HG03159 (cell line): ENCODE measurements at regions not wholly inside any gene's neighbourhood (a gene's known extent, or its start where the extent isn't known, plus 50 kb on each side); places are given as distances from the start of the nearest gene placed in this dataset.

Experiments
- ATAC-seq: cut with Tn5 transposase; IDR thresholded peaks from one replicate; pipeline ENCODE4 v1.9.1; 2021; ENCODE audit warnings: mild to moderate bottlenecking, moderate library complexity; ENCODE audit not compliant: unreplicated experiment

DNA sequence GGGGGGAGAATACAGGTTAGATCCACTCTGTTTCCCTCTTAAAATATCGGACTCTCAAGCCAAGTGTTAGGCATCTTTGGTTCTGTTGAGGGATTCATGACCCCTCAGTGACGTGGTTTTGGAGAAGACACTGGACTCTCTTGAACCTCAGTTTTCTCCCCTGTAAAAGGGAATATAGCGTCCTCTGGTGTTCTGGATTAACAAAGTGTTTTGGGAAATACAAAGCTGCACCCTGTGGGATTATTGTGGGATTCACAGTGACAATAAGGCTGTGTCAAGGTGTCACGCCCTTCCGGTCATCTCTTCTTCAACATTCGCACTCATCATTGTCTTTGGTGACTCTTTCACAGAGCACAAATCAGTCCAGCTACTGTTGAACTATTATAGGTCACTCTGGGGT is 139.0 kb downstream of the IRX1 start:
- no peak for ATAC-seq

DNA sequence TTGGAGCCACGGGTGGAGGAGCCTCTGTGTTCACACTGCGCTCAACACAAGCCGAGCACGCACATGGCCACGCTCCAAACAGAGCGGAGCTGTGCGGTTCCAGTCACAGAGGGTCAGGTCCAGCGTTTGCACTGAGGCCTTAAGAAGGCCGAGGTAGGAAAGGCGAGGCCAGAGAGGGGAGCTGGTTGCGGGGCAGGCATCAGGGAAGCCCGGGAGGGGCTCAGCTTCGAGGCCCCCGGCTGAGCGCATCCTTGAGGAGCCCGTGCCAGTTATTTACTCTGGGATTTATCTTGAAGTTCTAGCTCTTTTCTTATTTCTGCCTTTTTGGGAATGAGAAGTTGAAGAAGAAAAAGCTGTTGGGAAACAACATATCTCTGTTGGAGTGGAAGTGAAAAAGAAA is 140.8 kb downstream of the IRX1 start:
- no peak for ATAC-seq

DNA sequence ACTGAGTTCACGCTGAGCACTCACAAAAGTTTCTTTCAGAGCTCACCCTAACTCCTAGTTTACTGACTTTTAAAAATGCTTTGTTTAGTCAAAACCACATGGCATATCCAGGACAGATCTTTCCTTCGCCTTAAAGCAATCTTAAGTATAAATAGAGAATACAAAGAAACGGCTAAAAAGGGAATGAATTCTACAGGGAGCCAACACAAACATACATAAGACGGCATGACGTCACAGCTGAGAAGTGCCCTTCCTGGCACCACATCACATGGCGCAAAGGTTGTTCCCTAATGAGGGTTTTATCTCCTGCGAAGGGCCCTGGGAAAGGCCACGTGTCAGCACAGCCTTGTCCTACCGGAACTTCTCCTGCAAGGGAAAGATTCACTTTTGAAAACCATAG is 141.3 kb downstream of the IRX1 start:
- no peak for ATAC-seq

DNA sequence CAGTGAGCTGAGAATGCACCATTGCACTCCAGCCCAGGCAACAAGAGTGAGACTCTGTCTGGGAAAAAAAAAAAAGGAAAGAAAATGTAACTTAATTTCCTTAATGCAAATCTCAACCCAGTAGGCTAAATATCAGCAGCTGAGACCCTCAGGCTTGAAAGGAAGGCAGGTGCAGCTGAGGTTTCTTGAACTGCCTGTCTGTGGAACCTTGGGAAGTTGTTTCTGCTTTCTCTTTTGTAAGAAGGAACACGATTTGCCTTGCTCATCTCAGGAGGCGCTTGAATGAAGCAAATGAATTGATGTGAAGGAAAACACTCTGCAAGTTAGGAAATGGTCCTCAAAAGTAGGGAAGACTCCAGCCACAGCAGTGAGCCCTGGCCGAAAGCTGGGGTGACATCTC is 143.3 kb downstream of the IRX1 start:
- no peak for ATAC-seq

DNA sequence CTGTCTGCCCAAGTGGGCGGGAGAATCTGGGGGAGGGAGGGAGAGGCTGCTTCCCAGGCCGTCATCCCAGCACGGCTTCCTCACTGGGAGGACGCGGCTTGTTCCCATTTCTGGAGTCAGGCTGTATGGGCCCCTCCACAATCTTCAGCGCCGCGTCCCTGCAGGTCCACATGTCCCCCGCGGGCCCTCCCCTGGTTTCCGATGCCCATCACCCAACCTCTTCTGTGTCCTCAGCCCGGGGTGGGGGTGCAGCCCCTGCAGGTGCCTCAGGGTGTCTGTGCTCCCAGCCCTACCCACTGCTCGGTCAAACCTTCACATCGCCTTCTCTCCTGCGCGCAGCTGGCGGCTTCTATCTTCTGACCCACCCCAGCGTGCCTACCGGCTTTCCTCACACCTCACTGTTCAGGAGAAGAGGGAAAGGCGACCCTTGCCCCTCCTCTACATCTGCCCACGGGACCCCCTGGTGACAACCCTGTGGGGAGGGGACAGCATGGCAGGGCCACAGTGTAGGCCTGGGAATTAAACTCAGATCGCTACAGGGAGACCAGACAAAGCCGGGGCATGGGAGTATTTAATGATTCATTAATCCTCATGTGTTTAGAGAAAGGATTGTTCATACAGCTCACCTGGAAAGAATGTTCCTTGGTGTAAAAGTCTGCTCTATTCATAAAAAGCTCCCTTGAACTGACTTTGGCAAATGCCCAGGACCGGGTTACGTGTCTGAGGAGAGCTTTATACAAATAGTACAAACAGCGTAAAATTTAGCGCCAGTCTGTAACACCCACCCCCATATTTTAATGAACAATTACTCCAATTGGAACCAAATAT is 145.1 kb downstream of the IRX1 start:
- ATAC-seq: no peak

DNA sequence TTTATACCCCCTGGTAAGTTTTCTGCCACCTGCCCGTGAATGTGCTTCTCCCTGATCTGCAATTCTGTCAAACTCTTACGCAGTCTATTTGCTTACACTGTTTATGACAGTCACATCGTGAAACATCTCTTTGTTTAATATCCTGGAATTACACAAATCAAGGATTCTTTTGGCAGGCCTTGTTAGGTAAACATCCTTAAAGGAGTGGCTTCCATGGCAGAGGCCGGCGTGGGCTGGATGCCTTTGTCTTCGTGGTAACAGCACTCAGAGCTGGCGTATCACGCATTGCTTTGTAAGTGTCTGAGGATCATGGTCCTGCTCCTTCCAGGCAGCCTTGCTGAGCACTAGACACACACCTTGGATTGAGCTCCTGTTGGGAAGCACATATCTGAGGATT is 145.7 kb downstream of the IRX1 start:
- no peak for ATAC-seq

DNA sequence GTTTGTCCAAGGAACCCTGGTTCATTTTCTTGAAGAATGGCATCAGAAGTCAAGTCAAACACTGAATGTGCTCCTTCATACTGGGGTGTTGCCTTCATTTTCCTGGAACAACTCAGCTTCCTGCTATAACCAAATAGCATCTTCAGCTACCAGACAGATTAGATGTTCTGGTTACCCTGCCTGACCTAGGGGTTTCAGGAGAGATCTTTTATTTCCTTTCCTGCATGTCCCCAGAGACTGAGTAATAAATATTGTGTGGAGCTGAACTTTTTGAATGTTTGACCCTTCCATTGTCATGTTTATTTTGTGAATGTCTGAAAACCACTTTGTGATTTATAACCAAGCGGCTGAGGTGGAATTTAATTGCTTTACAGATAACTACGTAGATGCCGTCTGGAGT is 147.1 kb downstream of the IRX1 start:
- no peak for ATAC-seq

DNA sequence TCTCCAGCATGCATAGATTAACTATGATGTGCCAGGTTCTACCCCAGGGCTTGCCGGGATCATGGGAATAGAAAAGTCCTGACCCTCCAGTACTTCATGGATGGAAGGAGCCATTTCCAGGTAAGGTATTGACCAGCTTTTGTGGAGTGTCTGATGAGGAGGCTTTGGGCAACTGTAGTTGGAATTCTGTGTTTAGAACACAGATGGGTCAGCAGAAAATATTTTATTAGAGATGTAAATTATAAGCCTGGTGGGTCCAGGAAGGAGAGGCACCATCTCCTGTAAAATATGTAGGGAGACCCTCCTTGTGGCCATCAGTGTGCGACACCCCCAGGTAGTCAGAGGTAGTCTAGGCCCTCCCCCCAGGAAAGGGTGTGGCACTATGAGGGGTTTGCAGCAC is 156.2 kb downstream of the IRX1 start:
- no peak for ATAC-seq

DNA sequence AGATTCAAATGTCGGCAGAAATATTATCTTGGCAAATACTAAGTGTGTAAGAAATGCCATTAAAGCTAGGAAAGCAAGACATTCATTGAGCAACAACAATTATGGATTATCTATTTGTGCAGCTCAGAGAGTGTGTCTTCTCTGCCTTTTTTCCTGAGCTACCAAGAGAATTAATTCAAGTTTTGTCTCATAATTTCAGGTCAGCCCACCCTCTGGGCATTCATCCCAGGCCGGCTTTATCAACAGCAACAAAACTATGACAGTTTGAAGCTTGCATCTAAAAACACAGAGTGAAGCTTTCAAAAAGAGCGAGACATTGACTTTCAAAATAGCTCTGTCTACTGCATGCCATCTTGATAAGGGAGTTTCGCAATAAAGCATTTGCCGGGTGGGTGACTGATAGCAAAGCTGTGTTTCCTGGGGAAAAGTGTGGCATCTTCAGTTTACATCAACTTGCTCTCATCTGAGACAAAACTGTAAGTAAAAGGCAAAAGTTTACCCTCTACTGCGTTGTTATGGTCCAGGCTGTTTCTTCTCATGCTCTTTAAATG is 182.4 kb downstream of the IRX1 start:
- ATAC-seq: no peak

DNA sequence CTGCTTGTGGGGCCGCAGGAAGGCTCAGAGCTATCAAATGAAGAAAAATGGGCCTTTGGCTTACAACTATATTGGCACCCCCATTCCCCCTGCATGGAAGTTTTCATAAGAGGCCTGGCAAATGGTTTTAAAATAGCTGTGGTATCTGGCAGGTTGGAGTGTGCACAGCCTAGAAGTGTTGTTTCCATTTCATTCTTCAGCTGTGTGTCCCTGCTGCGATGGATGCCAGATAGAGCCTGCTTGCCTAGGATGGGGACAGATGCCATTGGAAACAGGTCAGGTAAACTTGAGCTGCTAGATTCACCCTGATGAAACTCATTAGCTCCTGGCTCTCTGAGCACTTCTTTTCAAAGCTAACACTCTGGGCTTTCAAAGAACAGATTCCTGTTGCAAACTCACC is 183.3 kb downstream of the IRX1 start:
- ATAC-seq: no peak

DNA sequence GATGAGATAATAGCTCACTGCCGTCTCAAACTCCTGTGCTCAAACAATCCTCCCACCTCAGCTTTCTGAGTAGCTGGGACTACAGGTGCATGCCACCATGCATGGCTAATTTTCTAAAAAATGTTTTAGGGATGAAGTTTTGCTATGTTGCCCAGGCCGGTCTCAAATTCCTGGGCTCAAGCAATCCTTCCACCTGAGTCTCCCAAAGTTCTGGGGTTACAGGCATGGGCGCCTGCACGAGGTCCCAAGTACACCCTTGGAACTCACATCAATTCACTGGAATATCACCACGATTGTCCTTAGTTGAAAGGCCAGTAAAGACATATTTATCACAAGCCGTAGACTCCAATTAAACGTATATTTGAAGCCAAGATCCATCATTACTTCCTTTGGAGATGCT is 184.6 kb downstream of the IRX1 start:
- no peak for ATAC-seq

DNA sequence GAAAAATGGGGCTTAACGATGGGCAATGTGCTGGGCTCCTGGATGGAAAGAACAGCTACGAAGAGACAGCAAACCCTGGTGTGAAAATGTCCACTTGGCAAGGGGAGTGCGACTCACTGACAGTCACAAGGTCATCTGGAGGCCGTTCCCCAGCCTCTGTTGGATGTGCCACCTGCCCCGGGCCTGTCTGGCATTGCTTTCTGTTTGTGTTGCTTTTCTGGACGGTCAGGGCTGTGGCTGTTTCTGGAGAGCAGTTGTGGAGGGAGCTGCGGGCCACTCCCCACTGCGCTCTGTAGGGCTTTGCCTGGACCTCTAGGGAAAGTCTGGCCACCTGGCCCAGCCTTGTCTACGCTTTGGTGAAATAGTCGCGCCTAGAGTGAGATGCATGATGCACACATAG is 185.3 kb downstream of the IRX1 start:
- no peak for ATAC-seq

DNA sequence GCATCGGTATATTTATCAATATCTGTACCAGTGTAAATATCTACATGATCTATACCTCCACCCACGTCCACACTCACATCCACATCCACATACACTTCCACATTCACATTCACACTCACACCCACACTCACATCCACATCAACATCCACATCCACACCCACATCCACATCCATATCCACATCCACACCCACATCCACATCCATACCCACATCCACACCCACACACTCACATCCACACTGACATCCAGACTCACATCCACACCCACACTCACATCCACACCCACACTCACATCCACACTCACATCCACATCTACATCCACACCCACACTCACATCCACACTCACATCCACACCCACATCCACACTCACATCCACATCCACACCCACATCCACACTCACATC is 189.2 kb downstream of the IRX1 start:
- ATAC-seq: no peak

DNA sequence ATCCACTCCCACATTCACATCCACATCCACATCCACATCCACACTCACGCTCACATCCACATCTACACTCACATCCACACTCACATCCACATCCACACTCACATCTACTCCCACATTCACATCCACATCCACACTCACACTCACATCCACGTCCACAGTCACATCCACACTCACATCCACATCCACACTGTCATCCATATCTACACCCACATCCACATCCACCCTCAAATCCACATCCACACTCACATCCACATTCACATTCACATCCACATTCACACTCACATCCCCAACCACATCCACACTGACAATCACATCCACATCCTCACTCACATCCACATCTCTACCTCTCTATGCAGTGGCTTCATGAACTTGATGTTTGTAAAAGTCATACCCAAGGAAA is 190.5 kb downstream of the IRX1 start:
- no peak for ATAC-seq

DNA sequence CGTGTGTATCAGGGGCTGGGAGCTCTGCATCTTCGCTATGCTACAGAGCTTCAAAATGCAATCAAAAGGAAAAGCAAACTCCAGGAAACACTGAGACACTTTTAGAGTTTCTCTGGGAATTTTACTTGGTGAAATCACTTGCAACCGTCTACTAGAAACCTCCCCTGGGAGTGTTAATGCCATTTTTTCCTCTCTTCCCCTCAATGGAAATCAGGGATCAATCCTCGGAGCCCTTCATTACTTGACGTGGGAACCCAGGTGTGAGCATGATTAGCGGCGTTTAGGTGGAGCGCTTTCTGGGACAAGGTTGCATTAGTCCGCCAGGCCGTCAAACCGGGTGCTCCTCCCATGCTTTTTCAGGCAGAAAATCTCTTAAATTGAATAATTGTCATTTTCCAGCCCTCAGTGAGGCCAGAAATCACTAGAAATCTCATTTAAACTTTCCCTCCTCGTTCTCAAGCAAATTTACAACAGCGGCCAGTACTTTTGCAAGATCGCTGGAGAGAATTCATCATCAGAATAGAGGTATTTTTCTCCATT is 191.3 kb downstream of the IRX1 start:
- ATAC-seq: no peak

DNA sequence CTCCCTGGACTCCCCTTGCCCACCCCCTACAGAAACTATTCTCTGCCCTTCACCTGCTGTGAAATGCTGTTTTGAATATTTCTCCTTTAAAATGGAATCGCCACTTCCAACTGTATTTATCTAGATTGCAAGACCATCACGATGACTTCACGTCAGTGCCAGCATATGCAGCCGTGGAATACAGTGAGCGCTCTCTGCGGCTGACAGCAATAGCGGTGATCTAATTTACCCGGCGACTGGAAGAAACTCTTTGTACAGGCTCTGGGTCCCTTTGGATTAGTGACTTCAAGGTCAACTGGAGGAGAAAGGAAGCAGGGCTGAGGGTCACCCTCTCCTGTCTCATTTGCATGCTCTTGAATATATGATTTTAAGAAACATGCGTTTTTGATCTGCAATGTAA is 192.0 kb downstream of the IRX1 start:
- ATAC-seq: no peak

DNA sequence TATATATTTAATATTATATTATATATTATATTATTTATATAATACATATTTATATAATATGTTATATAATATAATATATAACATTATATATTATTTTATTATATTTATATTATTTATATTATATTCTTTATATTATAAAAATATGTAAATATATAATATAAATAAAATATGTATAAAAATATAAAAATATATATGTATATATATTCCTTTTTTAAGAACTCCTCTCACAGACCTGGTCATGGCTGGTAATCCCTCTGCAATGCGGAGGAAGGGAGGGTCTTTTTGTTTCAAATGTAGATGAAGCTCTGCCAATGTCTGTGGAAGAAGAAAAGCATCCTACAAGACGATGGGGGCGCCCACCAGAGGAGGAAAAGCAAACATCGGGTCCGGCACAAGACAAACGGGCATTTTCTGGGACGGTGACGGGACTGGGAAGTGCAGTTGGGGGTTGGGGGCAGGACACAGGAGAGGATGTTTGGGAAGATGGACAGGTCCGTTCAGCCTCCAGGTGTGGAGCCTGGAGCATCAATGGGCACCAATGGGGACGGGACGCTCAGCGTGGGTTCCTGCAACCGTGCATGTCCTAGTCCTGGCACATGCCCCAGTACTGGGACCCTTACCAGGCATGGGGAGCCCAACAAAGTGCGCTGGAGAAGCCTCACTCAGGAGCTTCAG is 194.0 kb downstream of the IRX1 start:
- no peak for ATAC-seq

DNA sequence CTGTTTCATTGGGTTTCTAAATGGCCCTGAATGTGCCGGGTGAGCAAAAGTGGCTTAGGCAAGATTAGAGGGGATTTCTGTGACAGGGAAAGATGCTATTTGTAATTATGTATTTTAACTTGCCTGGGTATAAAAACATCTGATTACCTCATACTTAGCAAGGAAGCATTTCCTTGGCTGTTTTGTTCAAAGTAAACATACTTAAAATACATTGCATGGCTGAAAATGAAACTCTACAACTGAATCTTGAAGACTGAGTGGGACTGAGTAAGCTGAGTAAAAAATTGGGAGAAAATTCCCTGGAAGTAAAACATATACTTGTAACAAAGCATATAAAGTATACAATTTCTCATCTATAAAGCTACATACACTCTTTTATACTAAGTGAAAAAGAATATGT is 197.5 kb downstream of the IRX1 start:
- ATAC-seq: no peak

DNA sequence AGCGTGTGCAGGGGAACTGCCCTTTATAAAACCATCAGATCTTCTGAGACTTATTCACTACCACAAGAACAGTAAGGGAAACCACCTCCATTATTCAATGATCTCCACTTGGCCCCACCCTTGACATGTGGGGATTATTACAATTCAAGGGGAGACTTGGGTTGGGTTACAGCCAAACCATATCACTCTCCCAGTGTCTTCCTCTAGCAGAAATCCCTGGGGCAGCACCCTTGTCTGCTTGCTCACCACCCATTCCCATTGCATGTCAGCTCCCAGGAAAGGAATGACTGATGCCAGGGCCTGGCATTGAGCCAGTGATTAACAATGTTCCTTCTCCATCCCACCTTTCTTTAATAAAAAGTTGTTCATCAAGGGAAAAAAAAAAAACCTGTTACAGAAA is 199.0 kb downstream of the IRX1 start:
- ATAC-seq: no peak

DNA sequence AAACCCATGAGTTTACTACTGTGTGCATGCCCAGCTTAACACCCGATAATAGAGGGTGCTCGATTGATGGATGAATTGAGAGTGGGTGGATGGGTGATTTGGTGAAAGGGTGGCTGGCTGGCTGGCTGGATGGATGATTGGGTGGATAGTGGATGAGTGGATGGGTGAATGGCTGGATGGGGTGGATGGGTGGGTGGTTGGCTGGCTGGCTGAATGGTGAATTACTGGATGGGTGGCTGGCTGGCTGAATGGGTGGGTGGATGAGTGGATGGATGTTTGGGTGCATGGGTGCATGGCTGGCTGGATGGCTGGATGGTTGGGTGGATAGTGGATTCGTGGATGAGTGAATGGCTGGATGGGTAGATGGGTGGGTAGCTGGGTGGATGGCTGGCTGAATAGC is 201.1 kb downstream of the IRX1 start:
- no peak for ATAC-seq

DNA sequence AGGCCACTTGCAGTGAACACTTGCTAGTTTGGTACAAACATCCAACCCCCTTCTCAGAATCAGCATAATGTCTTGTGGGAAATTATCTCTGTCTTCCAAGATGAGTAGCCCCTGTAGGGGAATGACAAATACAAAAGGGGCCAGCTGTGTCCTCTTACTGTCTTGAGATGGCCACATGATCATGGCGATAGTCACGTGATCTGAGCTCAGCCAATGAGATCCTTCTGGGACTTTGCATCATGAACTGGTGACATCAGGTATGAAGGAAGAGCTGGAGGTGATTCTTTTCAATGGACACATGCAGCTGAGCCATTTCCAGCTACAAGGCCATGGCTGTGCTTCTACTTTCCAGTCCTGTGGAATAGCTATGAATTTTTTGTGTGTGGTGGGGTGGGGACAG is 206.3 kb downstream of the IRX1 start:
- no peak for ATAC-seq

DNA sequence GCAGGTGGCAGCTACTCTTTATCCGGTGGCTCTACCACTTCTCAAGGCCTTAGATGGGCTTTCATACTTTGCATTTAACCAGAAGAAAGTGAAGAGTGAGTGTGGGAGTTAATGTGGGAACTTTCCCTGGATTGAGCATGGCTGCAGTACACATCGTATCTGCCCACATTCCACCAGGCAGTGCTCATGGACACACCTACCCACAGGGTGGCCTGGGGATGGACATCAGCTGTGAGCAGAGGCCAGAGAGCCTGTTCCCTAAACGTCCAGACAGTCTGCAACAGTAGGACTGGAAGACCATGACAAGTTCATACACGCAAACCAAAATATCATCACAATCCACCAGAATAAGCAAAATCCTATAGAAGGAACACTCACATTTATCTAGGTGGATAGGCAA is 213.8 kb downstream of the IRX1 start:
- ATAC-seq: no peak
